Upper lobe of right lung (tissue), 1 donor: ENCODE measurements at regions not wholly inside any gene's neighbourhood (a gene's known extent, or its start where the extent isn't known, plus 50 kb on each side); places are given as distances from the start of the nearest gene placed in this dataset.
"Not testable (repeated sequence)": the region's sequence is repeated elsewhere in the genome, so short reads cannot be mapped to it uniquely, and the experiment has no call there.

Experiments
- ATAC-seq: fragments of 200-7000 bp; cut with Tn5 transposase; one replicate; pipeline ENCODE4 v1.9.1; 2020; ENCODE audit warnings: mild to moderate bottlenecking, moderate library complexity
- DNase-seq: peaks from one replicate; pipeline ENCODE4 v3.0.0-alpha.2; 2020
- H3K27ac ChIP-seq: fragments of 200-600 bp; one replicate; pipeline ENCODE4 v1.8.0; 2022
- H3K27me3 ChIP-seq: fragments of 200-600 bp; one replicate; pipeline ENCODE4 v1.8.0; 2022; ENCODE audit warnings: mild to moderate bottlenecking
- H3K36me3 ChIP-seq: fragments of 200-600 bp; one replicate; pipeline ENCODE4 v1.8.0; 2022
- H3K4me1 ChIP-seq: fragments of 200-600 bp; one replicate; pipeline ENCODE4 v1.8.0; 2022
- H3K4me3 ChIP-seq: fragments of 200-600 bp; one replicate; pipeline ENCODE4 v1.8.0; 2022; ENCODE audit warnings: mild to moderate bottlenecking
- H3K9me3 ChIP-seq: fragments of 200-600 bp; one replicate; pipeline ENCODE4 v1.8.0; 2022
- CTCF ChIP-seq: fragments of 200-600 bp; IDR thresholded peaks from one replicate; pipeline ENCODE4 v1.8.0; 2022; ENCODE audit warnings: antibody characterized with exemption
- intact Hi-C: fragments of 100-400 bp; cut with DNase I; formaldehyde crosslinking; loops from one replicate; pipeline ENCODE4 v1.11.0; 2022
- donor health status: DM: no; HTN: yes; CAD: no; lungs with severe emphysema.

- Histone ChIP-seq H3K9me3 (no peaks in the 10 kb centered on the region), H3K27ac (no peak overlapping the region), H3K36me3 (no peaks in the 10 kb centered on the region), H3K4me1 (no peaks in the 10 kb centered on the region), H3K4me3 (no peak overlapping the region), H3K27me3 (no peaks in the 10 kb centered on the region)
- TF ChIP-seq CTCF, result no peak
- ATAC-seq (no peak), DNase-seq (no peak)
- intact Hi-C loops, result no loop called here
Observed at GRCh38 chr6:128595544-128595943, 75.1 kb upstream of the PTPRK start.

- H3K36me3 ChIP-seq, result no peaks in the 10 kb centered on the region
- H3K9me3 ChIP-seq, result no peaks in the 10 kb centered on the region
- no peaks in the 10 kb centered on the region for H3K27me3 ChIP-seq
- no peak overlapping the region for H3K4me3 ChIP-seq
- DNase-seq (no peak), ATAC-seq (no peak)
- intact Hi-C loops, result no loop called here
- H3K4me1 ChIP-seq, result no peaks in the 10 kb centered on the region
- H3K27ac ChIP-seq, result no peak overlapping the region
- no peak for TF ChIP-seq CTCF
Observed at GRCh38 chr6:128586095-128586494, 65.7 kb upstream of the PTPRK start.

DNA sequence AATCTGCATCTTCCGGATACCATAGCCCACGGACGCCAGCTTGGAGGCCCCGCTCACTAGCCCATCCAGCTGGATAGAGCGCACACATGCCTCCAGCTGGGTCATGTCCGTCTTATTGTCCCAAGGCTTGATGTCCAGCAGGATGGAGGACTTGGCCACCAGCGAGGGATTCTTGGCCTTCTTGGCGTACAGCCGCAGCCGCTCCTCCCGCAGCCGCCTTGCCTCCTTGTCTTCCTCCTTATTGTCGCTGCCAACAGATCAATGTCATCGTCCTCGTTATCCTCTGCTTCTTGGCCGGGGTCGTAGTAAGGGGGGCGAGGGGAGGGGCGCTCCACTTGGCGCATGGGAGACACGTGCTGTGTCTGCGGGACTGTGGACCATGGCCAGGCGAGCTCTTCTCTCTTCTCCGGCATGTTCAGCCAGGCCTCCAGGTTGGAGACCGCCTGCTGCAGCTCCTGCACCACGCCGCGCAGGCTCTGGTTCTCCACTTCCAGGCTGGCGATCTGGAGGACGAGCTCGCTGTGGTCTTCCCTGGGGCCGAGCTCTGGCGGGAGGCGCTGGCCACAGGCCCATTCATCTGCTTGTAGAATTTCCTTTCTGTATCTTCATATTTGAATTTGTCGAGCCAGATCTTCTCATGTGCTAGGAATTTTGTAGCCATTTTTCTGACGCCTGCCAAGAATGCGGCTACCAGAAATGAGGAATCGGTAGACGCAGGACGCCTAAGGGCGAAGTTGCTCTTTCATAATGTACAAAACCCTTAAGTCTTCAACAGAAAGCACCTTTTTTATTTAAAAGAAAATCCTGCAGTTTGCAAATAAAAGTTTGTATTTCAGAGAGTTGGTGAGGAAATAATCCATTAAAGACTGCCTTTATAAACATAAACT is 60.1 kb upstream of the PTPRK start:
- intact Hi-C loops, result no loop called here
- H3K4me3 ChIP-seq, result no peak overlapping the region
- no peak overlapping the region for H3K27ac ChIP-seq

DNA sequence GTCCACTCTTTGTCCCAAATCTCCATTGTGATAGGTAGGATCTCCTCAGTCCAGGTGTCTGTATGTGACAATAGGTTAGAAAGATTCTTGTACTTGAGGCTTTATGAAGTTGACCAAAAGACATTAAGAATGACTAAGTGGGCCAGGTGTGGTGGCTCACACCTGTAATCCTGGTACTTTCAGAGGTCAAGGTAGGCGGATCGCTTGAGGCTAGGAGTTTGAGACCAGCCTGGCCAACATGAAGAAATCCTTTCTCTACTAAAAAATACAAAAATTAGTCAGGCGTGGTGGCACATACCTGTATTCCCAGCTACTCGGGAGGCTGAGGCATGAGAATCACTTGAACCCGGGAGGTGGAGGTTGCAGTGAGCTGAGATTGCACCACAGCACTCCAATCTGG is 54.9 kb upstream of the PTPRK start:
- H3K4me3 ChIP-seq, intact Hi-C loops, H3K36me3 ChIP-seq, ATAC-seq, H3K27me3 ChIP-seq, H3K27ac ChIP-seq, H3K4me1 ChIP-seq, DNase-seq, H3K9me3 ChIP-seq: not testable (repeated sequence)

More for the DNA sequence above, 60.1 kb upstream of the PTPRK start:
- no peak for TF ChIP-seq CTCF
- DNase-seq, result no peak
- no peak for ATAC-seq
- H3K27me3 ChIP-seq, result no peaks in the 10 kb centered on the region
- H3K4me1 ChIP-seq, result no peaks in the 10 kb centered on the region
- H3K9me3 ChIP-seq, result no peaks in the 10 kb centered on the region
- no peaks in the 10 kb centered on the region for H3K36me3 ChIP-seq

DNA sequence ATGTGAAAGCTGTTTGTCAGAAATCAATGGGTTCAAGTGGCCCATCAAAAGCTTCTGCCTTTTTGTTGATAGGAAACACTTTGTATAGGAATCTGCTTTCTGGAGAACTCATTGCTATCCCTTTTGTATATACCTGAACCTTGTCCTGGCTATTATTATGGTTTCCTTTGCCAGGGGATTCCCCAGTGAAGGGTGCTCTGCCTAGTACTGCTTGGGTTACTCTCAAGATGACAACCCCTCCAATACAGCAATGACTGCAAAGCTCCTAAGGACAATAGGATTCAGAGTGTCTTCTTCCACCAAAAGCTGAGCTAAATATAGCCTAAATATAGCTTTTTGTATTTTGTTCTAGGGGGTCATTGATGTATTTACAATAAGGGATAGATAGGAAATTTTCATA is 54.0 kb upstream of the PTPRK start:
- TF ChIP-seq CTCF, result no peak
- H3K27ac ChIP-seq, result no peak overlapping the region
- DNase-seq (no peak), ATAC-seq (no peak)
- no peaks in the 10 kb centered on the region for H3K4me1 ChIP-seq
- H3K27me3 ChIP-seq, result no peaks in the 10 kb centered on the region
- intact Hi-C loops, result no loop called here
- H3K9me3 ChIP-seq, result no peaks in the 10 kb centered on the region
- no peaks in the 10 kb centered on the region for H3K36me3 ChIP-seq
- H3K4me3 ChIP-seq, result no peak overlapping the region

- TF ChIP-seq CTCF, result no peak
- intact Hi-C loops, result no loop called here
- H3K4me3 ChIP-seq, result no peak overlapping the region
- ATAC-seq (no peak), DNase-seq (no peak)
- H3K4me1 ChIP-seq, result no peaks in the 10 kb centered on the region
- no peak overlapping the region for H3K27ac ChIP-seq
- no peaks in the 10 kb centered on the region for H3K9me3 ChIP-seq
- H3K27me3 ChIP-seq, result no peaks in the 10 kb centered on the region
- no peaks in the 10 kb centered on the region for H3K36me3 ChIP-seq
Observed at GRCh38 chr6:128573036-128573435, 52.6 kb upstream of the PTPRK start.
